Endothelial cell (in vitro differentiated cells): ENCODE measurements at regions not wholly inside any gene's neighbourhood (a gene's known extent, or its start where the extent isn't known, plus 50 kb on each side); places are given as distances from the start of the nearest gene placed in this dataset.

Source experiments
- DNase-seq: peaks from one replicate; pipeline ENCODE4 v3.0.0; 2021; ENCODE audit warnings: low spot score
- H3K27ac Mint-ChIP-seq: one replicate; pipeline ENCODE4 v1.8.0; 2021; ENCODE audit warnings: mixed read lengths, inconsistent platforms; ENCODE audit not compliant: unreplicated experiment
- H3K27me3 Mint-ChIP-seq: one replicate; pipeline ENCODE4 v1.8.0; 2021; ENCODE audit warnings: mild to moderate bottlenecking, moderate library complexity, mixed read lengths, inconsistent platforms; ENCODE audit not compliant: unreplicated experiment
- H3K36me3 Mint-ChIP-seq: one replicate; pipeline ENCODE4 v1.8.0; 2021; ENCODE audit warnings: mild to moderate bottlenecking, low read depth, mixed read lengths, inconsistent platforms; ENCODE audit not compliant: unreplicated experiment
- H3K4me1 Mint-ChIP-seq: one replicate; pipeline ENCODE4 v1.8.0; 2021; ENCODE audit warnings: mild to moderate bottlenecking, mixed read lengths, inconsistent platforms; ENCODE audit not compliant: unreplicated experiment
- H3K4me3 Mint-ChIP-seq: one replicate; pipeline ENCODE4 v1.8.0; 2021; ENCODE audit warnings: mild to moderate bottlenecking, mixed read lengths, inconsistent platforms; ENCODE audit not compliant: unreplicated experiment
- H3K9me3 Mint-ChIP-seq: one replicate; pipeline ENCODE4 v1.8.0; 2021; ENCODE audit warnings: mixed read lengths, inconsistent platforms; ENCODE audit not compliant: unreplicated experiment
- TF ChIP-seq, protein P1 (sequence below): fragments of 200-600 bp; sonication (generic); IDR thresholded peaks from one replicate; pipeline ENCODE4 v1.5.0; 2021; ENCODE audit warnings: antibody characterized with exemption; ENCODE audit not compliant: unreplicated experiment

DNA sequence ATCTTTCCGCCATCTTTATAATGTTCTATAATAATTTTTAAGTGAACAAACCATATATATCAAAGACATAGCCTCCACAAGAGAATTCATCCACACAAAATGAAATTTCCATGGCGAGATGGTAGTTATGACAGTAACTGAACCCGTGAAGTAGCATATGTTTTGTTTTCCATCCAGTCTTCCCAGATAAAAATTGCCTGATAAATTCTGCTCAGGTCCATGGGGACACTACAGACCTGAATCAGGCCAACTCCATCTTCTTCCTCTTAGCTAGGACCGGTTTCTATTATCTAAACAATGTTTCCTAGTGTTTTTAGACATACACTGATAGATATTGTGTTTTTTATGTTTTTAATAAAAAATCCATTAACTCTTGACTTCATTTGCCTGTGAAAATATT, 235.7 kb downstream of the PLK2 start:
- DNase-seq, result no peak
- TF ChIP-seq, protein P1, sequence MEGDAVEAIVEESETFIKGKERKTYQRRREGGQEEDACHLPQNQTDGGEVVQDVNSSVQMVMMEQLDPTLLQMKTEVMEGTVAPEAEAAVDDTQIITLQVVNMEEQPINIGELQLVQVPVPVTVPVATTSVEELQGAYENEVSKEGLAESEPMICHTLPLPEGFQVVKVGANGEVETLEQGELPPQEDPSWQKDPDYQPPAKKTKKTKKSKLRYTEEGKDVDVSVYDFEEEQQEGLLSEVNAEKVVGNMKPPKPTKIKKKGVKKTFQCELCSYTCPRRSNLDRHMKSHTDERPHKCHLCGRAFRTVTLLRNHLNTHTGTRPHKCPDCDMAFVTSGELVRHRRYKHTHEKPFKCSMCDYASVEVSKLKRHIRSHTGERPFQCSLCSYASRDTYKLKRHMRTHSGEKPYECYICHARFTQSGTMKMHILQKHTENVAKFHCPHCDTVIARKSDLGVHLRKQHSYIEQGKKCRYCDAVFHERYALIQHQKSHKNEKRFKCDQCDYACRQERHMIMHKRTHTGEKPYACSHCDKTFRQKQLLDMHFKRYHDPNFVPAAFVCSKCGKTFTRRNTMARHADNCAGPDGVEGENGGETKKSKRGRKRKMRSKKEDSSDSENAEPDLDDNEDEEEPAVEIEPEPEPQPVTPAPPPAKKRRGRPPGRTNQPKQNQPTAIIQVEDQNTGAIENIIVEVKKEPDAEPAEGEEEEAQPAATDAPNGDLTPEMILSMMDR, result no peak
- no peak overlapping the region for H3K4me3 Mint-ChIP-seq
- peaks cover 6% of the 10 kb centered on the region for H3K4me1 Mint-ChIP-seq
- no peaks in the 10 kb centered on the region for H3K36me3 Mint-ChIP-seq
- no peaks in the 10 kb centered on the region for H3K9me3 Mint-ChIP-seq
- H3K27me3 Mint-ChIP-seq, result no peaks in the 10 kb centered on the region
- H3K27ac Mint-ChIP-seq, result no peak overlapping the region

DNA sequence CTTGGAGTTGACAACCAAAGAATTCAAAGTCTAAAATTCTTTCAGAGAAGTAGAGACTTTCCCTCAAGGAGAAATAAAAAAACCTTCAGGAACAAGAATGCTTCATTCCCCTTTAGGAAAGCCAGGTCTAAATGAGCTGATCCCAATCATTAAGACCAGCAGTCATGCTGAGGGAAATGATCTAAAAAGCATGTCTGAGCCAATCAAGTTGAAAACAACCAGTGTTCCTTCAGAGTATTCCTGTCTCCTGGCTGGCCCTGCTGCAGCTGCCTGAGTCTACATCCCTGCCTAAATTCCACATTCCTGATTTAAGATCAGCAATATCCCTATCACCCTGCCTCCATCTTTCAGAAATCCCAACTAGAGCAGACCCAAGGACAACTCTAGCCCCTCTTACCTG, 244.5 kb downstream of the PLK2 start:
- DNase-seq, result no peak
- H3K9me3 Mint-ChIP-seq, result peaks cover 9% of the 10 kb centered on the region
- H3K4me3 Mint-ChIP-seq, result no peak overlapping the region
- TF ChIP-seq, protein P1, result no peak
- no peak overlapping the region for H3K27ac Mint-ChIP-seq
- H3K4me1 Mint-ChIP-seq, result no peaks in the 10 kb centered on the region
- peaks cover 12% of the 10 kb centered on the region for H3K36me3 Mint-ChIP-seq
- no peaks in the 10 kb centered on the region for H3K27me3 Mint-ChIP-seq

DNA sequence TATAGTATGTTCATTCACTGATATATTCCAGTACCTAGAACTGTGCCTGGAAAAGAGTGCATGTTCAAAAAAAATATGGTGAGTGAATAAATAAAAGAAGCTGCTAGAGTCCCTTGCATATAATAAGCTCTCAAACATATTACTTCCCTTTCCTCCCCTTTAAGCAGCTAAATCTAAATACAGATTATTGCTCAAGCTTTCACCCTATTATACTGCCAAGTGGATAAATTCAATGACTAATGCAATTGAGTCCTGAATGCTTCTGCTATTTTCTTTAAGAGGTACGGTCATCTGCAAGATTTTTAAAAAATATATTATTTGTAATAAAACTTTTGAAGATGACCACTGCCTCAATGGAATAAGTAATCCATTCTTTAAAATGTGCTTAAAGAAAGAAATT, 248.4 kb downstream of the PLK2 start:
- Mint-ChIP-seq H3K4me3 (no peak overlapping the region), H3K36me3 (peaks cover 12% of the 10 kb centered on the region), H3K9me3 (peaks cover 4% of the 10 kb centered on the region), H3K4me1 (peaks cover 6% of the 10 kb centered on the region), H3K27me3 (no peaks in the 10 kb centered on the region), H3K27ac (no peak overlapping the region)
- DNase-seq, result no peak
- TF ChIP-seq, protein P1, result no peak

DNA sequence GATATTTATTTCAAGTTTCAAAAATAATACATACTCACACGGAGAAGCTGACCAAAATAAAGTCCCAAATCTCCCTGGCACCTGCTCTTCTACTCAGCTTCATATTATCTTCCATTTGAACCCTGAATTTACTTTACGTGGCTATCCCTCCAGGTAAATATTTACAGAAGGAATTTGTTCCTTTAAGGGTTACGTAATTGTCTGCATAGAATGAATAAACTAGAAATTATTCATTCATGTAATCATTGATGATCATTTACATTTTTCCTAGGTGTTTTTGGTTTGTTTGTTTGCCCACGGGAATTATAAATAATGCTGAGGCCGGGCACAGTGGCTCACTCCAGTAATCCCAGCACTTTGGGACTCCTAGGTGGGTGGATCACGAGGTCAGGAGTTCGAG, 251.2 kb downstream of the PLK2 start:
- no peak overlapping the region for H3K27ac Mint-ChIP-seq
- DNase-seq, result no peak
- H3K27me3 Mint-ChIP-seq, result no peaks in the 10 kb centered on the region
- no peaks in the 10 kb centered on the region for H3K9me3 Mint-ChIP-seq
- TF ChIP-seq, protein P1, result no peak
- H3K36me3 Mint-ChIP-seq, result no peaks in the 10 kb centered on the region
- no peak overlapping the region for H3K4me3 Mint-ChIP-seq
- H3K4me1 Mint-ChIP-seq, result peaks cover 6% of the 10 kb centered on the region

DNA sequence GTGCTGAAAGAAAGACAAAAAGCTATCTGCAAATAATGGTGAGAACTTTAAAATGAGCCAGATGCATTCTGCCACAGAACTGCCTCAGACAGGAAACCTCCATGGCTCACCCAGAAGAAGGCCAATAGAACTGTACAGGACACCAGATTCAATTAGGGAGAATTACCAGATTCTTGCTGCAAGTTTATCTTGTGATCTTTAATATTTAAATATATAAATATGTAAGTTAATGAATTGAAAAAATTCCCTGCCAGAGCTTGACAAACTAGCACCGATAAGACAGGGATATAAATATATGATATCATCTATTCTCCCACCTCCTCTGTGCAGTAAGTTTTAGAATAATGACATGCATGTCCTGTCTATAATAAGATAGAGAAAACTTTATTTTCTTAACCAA, 252.8 kb downstream of the PLK2 start:
- H3K27ac Mint-ChIP-seq, result no peak overlapping the region
- no peak overlapping the region for H3K4me3 Mint-ChIP-seq
- H3K27me3 Mint-ChIP-seq, result no peaks in the 10 kb centered on the region
- no peaks in the 10 kb centered on the region for H3K36me3 Mint-ChIP-seq
- H3K9me3 Mint-ChIP-seq, result no peaks in the 10 kb centered on the region
- no peak for DNase-seq
- peaks cover 6% of the 10 kb centered on the region for H3K4me1 Mint-ChIP-seq
- TF ChIP-seq, protein P1, result no peak
